Activated naive CD4-positive, alpha-beta T cell treated with anti-CD3 and anti-CD28 coated beads, Interleukin-2, amount 10 ng/mL, durations not matched to agents 7 days and 5 days (primary cell): ENCODE measurements at regions not wholly inside any gene's neighbourhood (a gene's known extent, or its start where the extent isn't known, plus 50 kb on each side); places are given as distances from the start of the nearest gene placed in this dataset.
"Not testable (repeated sequence)": the region's sequence is repeated elsewhere in the genome, so short reads cannot be mapped to it uniquely, and the experiment has no call there.

Source experiments
- CTCF ChIA-PET: fragments of 350-600 bp; sonication (Branson Sonifier 250); formaldehyde crosslinking; loops from one replicate; lab custom pipeline; 2021; ENCODE audit warnings: antibody characterized with exemption; lab: Charles Lee
- DNase-seq: peaks from one replicate; pipeline ENCODE4 v3.0.0-alpha.2; 2020
- H3K27ac Mint-ChIP-seq: one replicate; pipeline ENCODE4 v1.8.0; 2021; ENCODE audit warnings: mild to moderate bottlenecking, moderate library complexity, mixed read lengths
- H3K27me3 Mint-ChIP-seq: one replicate; pipeline ENCODE4 v1.8.0; 2021; ENCODE audit warnings: mild to moderate bottlenecking, mixed read lengths
- H3K36me3 Mint-ChIP-seq: one replicate; pipeline ENCODE4 v1.8.0; 2021; ENCODE audit warnings: mixed read lengths
- H3K4me1 Mint-ChIP-seq: one replicate; pipeline ENCODE4 v1.8.0; 2021; ENCODE audit warnings: mixed read lengths
- H3K4me3 Mint-ChIP-seq: one replicate; pipeline ENCODE4 v1.8.0; 2021; ENCODE audit warnings: mild to moderate bottlenecking, moderate library complexity, mixed read lengths
- H3K9me3 Mint-ChIP-seq: one replicate; pipeline ENCODE4 v1.8.0; 2021; ENCODE audit warnings: mixed read lengths

- H3K4me1 Mint-ChIP-seq, result no peaks in the 10 kb centered on the region
- no peak overlapping the region for H3K27ac Mint-ChIP-seq
- peaks cover 6% of the 10 kb centered on the region for H3K9me3 Mint-ChIP-seq
- no peaks in the 10 kb centered on the region for H3K36me3 Mint-ChIP-seq
- no peak overlapping the region for H3K4me3 Mint-ChIP-seq
- no peak for DNase-seq
- CTCF ChIA-PET, result no interaction called here
- no peaks in the 10 kb centered on the region for H3K27me3 Mint-ChIP-seq
These were observed 458.5 kb upstream of the FLRT2 start for GRCh38 chr14:85071447-85071846.

- Mint-ChIP-seq H3K9me3 (peaks cover 8% of the 10 kb centered on the region), H3K27ac (no peak overlapping the region), H3K4me1 (no peaks in the 10 kb centered on the region), H3K4me3 (no peak overlapping the region), H3K27me3 (no peaks in the 10 kb centered on the region), H3K36me3 (no peaks in the 10 kb centered on the region)
- DNase-seq, result no peak
- CTCF ChIA-PET, result no interaction called here
These were observed 455.0 kb upstream of the FLRT2 start for GRCh38 chr14:85074955-85075354.

GRCh38 chr14:85075694-85076476, 454.1 kb upstream of the FLRT2 start:
- Mint-ChIP-seq H3K27ac (no peak overlapping the region), H3K36me3 (no peaks in the 10 kb centered on the region), H3K9me3 (peaks cover 12% of the 10 kb centered on the region), H3K27me3 (no peaks in the 10 kb centered on the region), H3K4me3 (no peak overlapping the region), H3K4me1 (no peaks in the 10 kb centered on the region)
- CTCF ChIA-PET, result no interaction called here
- DNase-seq, result no peak

- H3K36me3 Mint-ChIP-seq, CTCF ChIA-PET, DNase-seq, H3K4me1 Mint-ChIP-seq, H3K4me3 Mint-ChIP-seq, H3K27ac Mint-ChIP-seq, H3K27me3 Mint-ChIP-seq: not testable (repeated sequence)
- H3K9me3 Mint-ChIP-seq, result peaks cover 17% of the 10 kb centered on the region
These were observed 452.2 kb upstream of the FLRT2 start for GRCh38 chr14:85077716-85078115.

- H3K9me3 Mint-ChIP-seq, result peaks cover 13% of the 10 kb centered on the region
- no peaks in the 10 kb centered on the region for H3K36me3 Mint-ChIP-seq
- H3K4me1 Mint-ChIP-seq, result no peaks in the 10 kb centered on the region
- no peak overlapping the region for H3K4me3 Mint-ChIP-seq
- H3K27me3 Mint-ChIP-seq, result no peaks in the 10 kb centered on the region
- no peak overlapping the region for H3K27ac Mint-ChIP-seq
- no peak for DNase-seq
- CTCF ChIA-PET, result no interaction called here
These were observed 449.9 kb upstream of the FLRT2 start for GRCh38 chr14:85079842-85080730.

GRCh38 chr14:85084344-85084743, 445.6 kb upstream of the FLRT2 start:
- peaks cover 10% of the 10 kb centered on the region for H3K9me3 Mint-ChIP-seq
- H3K4me1 Mint-ChIP-seq, result no peaks in the 10 kb centered on the region
- no peak overlapping the region for H3K27ac Mint-ChIP-seq
- CTCF ChIA-PET, result no interaction called here
- H3K36me3 Mint-ChIP-seq, result no peaks in the 10 kb centered on the region
- H3K4me3 Mint-ChIP-seq, result no peak overlapping the region
- DNase-seq, result no peak
- no peaks in the 10 kb centered on the region for H3K27me3 Mint-ChIP-seq

- Mint-ChIP-seq H3K27ac (no peak overlapping the region), H3K4me3 (no peak overlapping the region), H3K27me3 (no peaks in the 10 kb centered on the region), H3K36me3 (no peaks in the 10 kb centered on the region), H3K9me3 (peaks cover 7% of the 10 kb centered on the region), H3K4me1 (no peaks in the 10 kb centered on the region)
- no peak for DNase-seq
- CTCF ChIA-PET, result no interaction called here
These were observed 444.0 kb upstream of the FLRT2 start for GRCh38 chr14:85085981-85086380.

GRCh38 chr14:85087201-85087600, 442.7 kb upstream of the FLRT2 start:
- Mint-ChIP-seq H3K36me3 (no peaks in the 10 kb centered on the region), H3K27me3 (no peaks in the 10 kb centered on the region), H3K27ac (no peak overlapping the region), H3K4me1 (no peaks in the 10 kb centered on the region), H3K9me3 (peaks cover 2% of the 10 kb centered on the region), H3K4me3 (no peak overlapping the region)
- CTCF ChIA-PET, result no interaction called here
- DNase-seq, result no peak

- Mint-ChIP-seq H3K4me1 (no peaks in the 10 kb centered on the region), H3K36me3 (no peaks in the 10 kb centered on the region), H3K4me3 (no peak overlapping the region), H3K9me3 (peaks cover 2% of the 10 kb centered on the region), H3K27ac (no peak overlapping the region), H3K27me3 (no peaks in the 10 kb centered on the region)
- CTCF ChIA-PET, result no interaction called here
- no peak for DNase-seq
These were observed 441.8 kb upstream of the FLRT2 start for GRCh38 chr14:85088192-85088591.

- Mint-ChIP-seq H3K27ac (no peak overlapping the region), H3K4me1 (no peaks in the 10 kb centered on the region), H3K9me3 (peaks cover 2% of the 10 kb centered on the region), H3K4me3 (no peak overlapping the region), H3K27me3 (no peaks in the 10 kb centered on the region), H3K36me3 (no peaks in the 10 kb centered on the region)
- CTCF ChIA-PET, result no interaction called here
- no peak for DNase-seq
These were observed 439.3 kb upstream of the FLRT2 start for GRCh38 chr14:85090681-85091080.

- Mint-ChIP-seq H3K4me1 (no peaks in the 10 kb centered on the region), H3K27ac (no peak overlapping the region), H3K4me3 (no peak overlapping the region), H3K27me3 (no peaks in the 10 kb centered on the region), H3K9me3 (no peaks in the 10 kb centered on the region), H3K36me3 (no peaks in the 10 kb centered on the region)
- CTCF ChIA-PET, result no interaction called here
- DNase-seq, result no peak
These were observed 436.2 kb upstream of the FLRT2 start for GRCh38 chr14:85093631-85094330.

- Mint-ChIP-seq H3K27ac (no peak overlapping the region), H3K4me1 (no peaks in the 10 kb centered on the region), H3K36me3 (no peaks in the 10 kb centered on the region), H3K27me3 (no peaks in the 10 kb centered on the region), H3K9me3 (peaks cover 5% of the 10 kb centered on the region), H3K4me3 (no peak overlapping the region)
- DNase-seq, result no peak
- CTCF ChIA-PET, result no interaction called here
These were observed 427.4 kb upstream of the FLRT2 start for GRCh38 chr14:85102591-85102990.

- peaks cover 7% of the 10 kb centered on the region for H3K9me3 Mint-ChIP-seq
- H3K4me3 Mint-ChIP-seq, result no peak overlapping the region
- CTCF ChIA-PET, result no interaction called here
- H3K4me1 Mint-ChIP-seq, result no peaks in the 10 kb centered on the region
- DNase-seq, result no peak
- no peaks in the 10 kb centered on the region for H3K36me3 Mint-ChIP-seq
- no peaks in the 10 kb centered on the region for H3K27me3 Mint-ChIP-seq
- no peak overlapping the region for H3K27ac Mint-ChIP-seq
These were observed 423.4 kb upstream of the FLRT2 start for GRCh38 chr14:85106506-85106905.

GRCh38 chr14:85112762-85113161, 417.2 kb upstream of the FLRT2 start:
- no peak for DNase-seq
- Mint-ChIP-seq H3K4me3 (no peak overlapping the region), H3K4me1 (no peaks in the 10 kb centered on the region), H3K27ac (no peak overlapping the region), H3K36me3 (no peaks in the 10 kb centered on the region), H3K9me3 (peaks cover 13% of the 10 kb centered on the region), H3K27me3 (no peaks in the 10 kb centered on the region)
- CTCF ChIA-PET, result no interaction called here
